Panc1 (cell line): ENCODE measurements at regions not wholly inside any gene's neighbourhood (a gene's known extent, or its start where the extent isn't known, plus 50 kb on each side); places are given as distances from the start of the nearest gene placed in this dataset.

Experiments
- ATAC-seq: fragments of 200-7000 bp; cut with Tn5 transposase; 2 replicates; pipeline ENCODE4 v1.9.1; 2020; ENCODE audit warnings: mild to moderate bottlenecking, moderate library complexity
- BruUV-seq: library from RNA; stranded (reverse); fragments of 400-500 nt; replicated peaks from 2 replicates; lab custom pipeline; 2021; lab: Mats Ljungman, UMichigan
- CTCF ChIA-PET: fragments of 300-600 bp; sonication (Branson Sonifier 250); formaldehyde crosslinking; loops from one replicate; lab custom pipeline; 2022; ENCODE audit warnings: antibody characterized with exemption; lab: Charles Lee
- POLR2A ChIA-PET: fragments of 300-600 bp; sonication (Branson Sonifier 250); formaldehyde crosslinking; loops from one replicate; lab custom pipeline; 2022; ENCODE audit warnings: antibody characterized with exemption; lab: Charles Lee
- DNase-seq: peaks from one replicate; pipeline ENCODE4 v3.0.0-alpha.2; 2010; ENCODE audit warnings: low read depth, low spot score
- H3K27ac ChIP-seq: 2 replicates; pipeline ENCODE4 v1.5.1; 2011; ENCODE audit warnings: mild to moderate bottlenecking, low read length, inconsistent platforms
- H3K27me3 ChIP-seq: fragments of 200-500 bp; sonication (Bioruptor generic); 2 replicates; pipeline ENCODE4 v1.6.0; 2014; ENCODE audit warnings: low read length, inconsistent platforms; ENCODE audit not compliant: control insufficient read depth, insufficient read depth
- H3K36me3 ChIP-seq: fragments of 200-500 bp; sonication (Bioruptor generic); 2 replicates; pipeline ENCODE4 v1.5.1; 2014; ENCODE audit warnings: inconsistent platforms, mild to moderate bottlenecking, low read length, moderate library complexity; ENCODE audit not compliant: control insufficient read depth, insufficient read depth
- H3K4me1 ChIP-seq: 2 replicates; pipeline ENCODE4 v1.5.1; 2011; ENCODE audit warnings: inconsistent platforms, mild to moderate bottlenecking, low read length, moderate library complexity; ENCODE audit not compliant: control insufficient read depth, insufficient read depth
- H3K4me3 ChIP-seq, 2 experiments: 2 replicates each; pipeline ENCODE4 v1.5.1; 2011 to 2012; ENCODE audit warnings: low read depth in 2 of 2, low read length in 2 of 2, mild to moderate bottlenecking in 2 of 2, inconsistent platforms in 1 of 2, moderate library complexity in 1 of 2
- H3K9me3 ChIP-seq: fragments of 200-500 bp; sonication (Bioruptor generic); 2 replicates; pipeline ENCODE4 v1.5.1; 2014; ENCODE audit warnings: low read depth, mild to moderate bottlenecking, inconsistent platforms, low read length, moderate library complexity; ENCODE audit not compliant: control insufficient read depth, insufficient read depth
- POLR2AphosphoS5 ChIP-seq: IDR thresholded peaks from 2 replicates; pipeline ENCODE4 v1.6.1; 2012; ENCODE audit warnings: mild to moderate bottlenecking, low read depth, low read length, moderate library complexity
- SIN3A ChIP-seq: IDR thresholded peaks from 2 replicates; pipeline ENCODE4 v1.6.1; 2012; ENCODE audit warnings: low read depth, mild to moderate bottlenecking, low read length, moderate library complexity, borderline replicate concordance; ENCODE audit not compliant: insufficient read depth
- TCF7L2 ChIP-seq: IDR thresholded peaks from 2 replicates; pipeline ENCODE4 v1.6.1; 2011; ENCODE audit warnings: mild to moderate bottlenecking, low read depth, low read length, inconsistent platforms
- in situ Hi-C: cut with HindIII; loops from 2 replicates; pipeline ENCODE4 v1.10.0; 2016; ENCODE audit warnings: low sequenced_read_pairs, low pct_unique_long_range_greater_than_20kb
- intact Hi-C: fragments of 100-400 bp; cut with micrococcal nuclease; formaldehyde crosslinking; loops from one replicate; pipeline ENCODE4 v1.10.0; 2022; ENCODE audit not compliant: unreplicated experiment
- TF ChIP-seq, protein P1 (sequence below), 2 experiments: IDR thresholded peaks; 2 replicates each; pipeline ENCODE4 v1.6.1; 2011 to 2012; ENCODE audit warnings: low read depth in 2 of 2, control low read depth in 1 of 2, low read length in 1 of 2, mild to moderate bottlenecking in 1 of 2, moderate library complexity in 1 of 2; ENCODE audit not compliant: insufficient read depth in 1 of 2
- TF ChIP-seq, protein P2 (sequence below): fragments of 450-650 bp; IDR thresholded peaks from 2 replicates; pipeline ENCODE4 v1.5.1; 2017; ENCODE audit warnings: mild to moderate bottlenecking

- Histone ChIP-seq H3K27me3 (no peaks in the 10 kb centered on the region; the same call in 1 of the 2 replicates), H3K27ac (no peak overlapping the region), H3K9me3 (no peaks in the 10 kb centered on the region), H3K36me3 (no peaks in the 10 kb centered on the region), H3K4me3 (no peak overlapping the region), H3K4me1 (no peaks in the 10 kb centered on the region)
- DNase-seq (no peak), ATAC-seq (no peak)
- TF ChIP-seq, protein P1, sequence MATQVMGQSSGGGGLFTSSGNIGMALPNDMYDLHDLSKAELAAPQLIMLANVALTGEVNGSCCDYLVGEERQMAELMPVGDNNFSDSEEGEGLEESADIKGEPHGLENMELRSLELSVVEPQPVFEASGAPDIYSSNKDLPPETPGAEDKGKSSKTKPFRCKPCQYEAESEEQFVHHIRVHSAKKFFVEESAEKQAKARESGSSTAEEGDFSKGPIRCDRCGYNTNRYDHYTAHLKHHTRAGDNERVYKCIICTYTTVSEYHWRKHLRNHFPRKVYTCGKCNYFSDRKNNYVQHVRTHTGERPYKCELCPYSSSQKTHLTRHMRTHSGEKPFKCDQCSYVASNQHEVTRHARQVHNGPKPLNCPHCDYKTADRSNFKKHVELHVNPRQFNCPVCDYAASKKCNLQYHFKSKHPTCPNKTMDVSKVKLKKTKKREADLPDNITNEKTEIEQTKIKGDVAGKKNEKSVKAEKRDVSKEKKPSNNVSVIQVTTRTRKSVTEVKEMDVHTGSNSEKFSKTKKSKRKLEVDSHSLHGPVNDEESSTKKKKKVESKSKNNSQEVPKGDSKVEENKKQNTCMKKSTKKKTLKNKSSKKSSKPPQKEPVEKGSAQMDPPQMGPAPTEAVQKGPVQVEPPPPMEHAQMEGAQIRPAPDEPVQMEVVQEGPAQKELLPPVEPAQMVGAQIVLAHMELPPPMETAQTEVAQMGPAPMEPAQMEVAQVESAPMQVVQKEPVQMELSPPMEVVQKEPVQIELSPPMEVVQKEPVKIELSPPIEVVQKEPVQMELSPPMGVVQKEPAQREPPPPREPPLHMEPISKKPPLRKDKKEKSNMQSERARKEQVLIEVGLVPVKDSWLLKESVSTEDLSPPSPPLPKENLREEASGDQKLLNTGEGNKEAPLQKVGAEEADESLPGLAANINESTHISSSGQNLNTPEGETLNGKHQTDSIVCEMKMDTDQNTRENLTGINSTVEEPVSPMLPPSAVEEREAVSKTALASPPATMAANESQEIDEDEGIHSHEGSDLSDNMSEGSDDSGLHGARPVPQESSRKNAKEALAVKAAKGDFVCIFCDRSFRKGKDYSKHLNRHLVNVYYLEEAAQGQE (IDR thresholded peaks at IDR 0.05; ENCODE audit: insufficient read depth in 1 of 2, low read depth in 2 of 2, low read length in 1 of 2), result no peak
- TF ChIP-seq SIN3A (no peak), POLR2AphosphoS5 (no peak), TCF7L2 (no peak)
- TF ChIP-seq, protein P2, sequence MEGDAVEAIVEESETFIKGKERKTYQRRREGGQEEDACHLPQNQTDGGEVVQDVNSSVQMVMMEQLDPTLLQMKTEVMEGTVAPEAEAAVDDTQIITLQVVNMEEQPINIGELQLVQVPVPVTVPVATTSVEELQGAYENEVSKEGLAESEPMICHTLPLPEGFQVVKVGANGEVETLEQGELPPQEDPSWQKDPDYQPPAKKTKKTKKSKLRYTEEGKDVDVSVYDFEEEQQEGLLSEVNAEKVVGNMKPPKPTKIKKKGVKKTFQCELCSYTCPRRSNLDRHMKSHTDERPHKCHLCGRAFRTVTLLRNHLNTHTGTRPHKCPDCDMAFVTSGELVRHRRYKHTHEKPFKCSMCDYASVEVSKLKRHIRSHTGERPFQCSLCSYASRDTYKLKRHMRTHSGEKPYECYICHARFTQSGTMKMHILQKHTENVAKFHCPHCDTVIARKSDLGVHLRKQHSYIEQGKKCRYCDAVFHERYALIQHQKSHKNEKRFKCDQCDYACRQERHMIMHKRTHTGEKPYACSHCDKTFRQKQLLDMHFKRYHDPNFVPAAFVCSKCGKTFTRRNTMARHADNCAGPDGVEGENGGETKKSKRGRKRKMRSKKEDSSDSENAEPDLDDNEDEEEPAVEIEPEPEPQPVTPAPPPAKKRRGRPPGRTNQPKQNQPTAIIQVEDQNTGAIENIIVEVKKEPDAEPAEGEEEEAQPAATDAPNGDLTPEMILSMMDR, result no peak
- in situ Hi-C loops, result no loop called here
- intact Hi-C loops, result no loop called here
- no TSS peak for BruUV-seq
- ChIA-PET POLR2A (no interaction called here), CTCF (no interaction called here)
Observed at GRCh38 chr2:224248944-224249371, 152.9 kb downstream of the FAM124B start.

DNA sequence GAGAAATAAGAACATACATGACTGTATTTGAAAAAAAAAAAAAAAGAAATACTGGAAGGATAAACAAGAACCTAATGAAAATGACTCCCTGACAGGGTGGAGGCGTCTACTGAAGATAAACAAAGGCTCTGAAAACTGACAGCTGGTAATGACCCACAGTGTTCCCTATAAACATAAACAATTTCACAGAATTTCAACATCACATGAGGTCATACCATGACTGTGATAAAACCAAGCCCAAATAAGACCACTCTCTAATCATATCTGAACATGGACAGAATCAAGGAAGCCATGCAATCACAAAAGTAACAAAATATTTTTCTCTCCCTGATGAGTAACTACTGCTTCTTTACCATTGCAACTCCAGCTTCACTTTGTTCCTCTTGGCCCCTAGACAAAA lies 159.3 kb downstream of the FAM124B start:
- no peak for DNase-seq
- ATAC-seq, result no peak
- in situ Hi-C loops, result no loop called here
- no peaks in the 10 kb centered on the region for H3K9me3 ChIP-seq
- no peak overlapping the region for H3K4me3 ChIP-seq
- no peaks in the 10 kb centered on the region; the same call in 1 of the 2 replicates for H3K27me3 ChIP-seq
- BruUV-seq, result no TSS peak
- intact Hi-C loops, result no loop called here
- ChIA-PET POLR2A (no interaction called here), CTCF (interaction anchor here (0.6 kb wide), 1 partner anchor 270 kb away, joined by 5 read pairs; no protein-coding TSS in a partner anchor)
- TF ChIP-seq, protein P2, result no peak
- TF ChIP-seq POLR2AphosphoS5, result no peak
- no peak for TF ChIP-seq TCF7L2
- TF ChIP-seq SIN3A, result no peak
- TF ChIP-seq, protein P1 (IDR thresholded peaks at IDR 0.05; ENCODE audit: insufficient read depth in 1 of 2, low read depth in 2 of 2, low read length in 1 of 2), result no peak
- no peaks in the 10 kb centered on the region; the same call in 1 of the 2 replicates for H3K36me3 ChIP-seq
- no peak overlapping the region for H3K27ac ChIP-seq
- no peaks in the 10 kb centered on the region for H3K4me1 ChIP-seq
